ENCODE measurements at regions not wholly inside any gene's neighbourhood (a gene's known extent, or its start where the extent isn't known, plus 50 kb on each side); places are given as distances from the start of the nearest gene placed in this dataset.

DNA sequence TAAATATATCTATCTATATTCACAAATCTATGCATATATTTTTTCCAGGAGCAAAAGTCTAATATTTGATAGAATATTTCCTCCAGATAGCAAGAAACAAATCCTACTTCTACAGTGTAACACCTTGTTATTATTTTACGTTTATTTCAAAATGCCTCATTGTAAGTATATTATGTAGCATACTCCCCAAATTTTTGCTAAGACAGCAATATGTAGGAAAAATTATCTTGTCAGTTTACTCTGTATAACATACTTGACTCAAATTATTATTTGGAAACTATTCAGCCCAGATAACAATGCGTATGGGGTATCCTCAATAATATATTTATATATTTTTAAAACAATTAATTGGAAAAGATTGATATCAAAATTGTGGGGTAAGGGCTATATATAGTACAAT lies 313.2 kb downstream of the NR4A2 start:
- no peak overlapping the region for H3K23ac ChIP-seq (ENCODE audit: insufficient read length)
- no peak overlapping the region for H2BK15ac ChIP-seq (ENCODE audit: low read length)
- no peaks in the 10 kb centered on the region for H3K9me3 ChIP-seq (ENCODE audit: insufficient read depth in 2 of 2, low read depth in 1 of 2, low read length in 1 of 2)
- H3K36me3 ChIP-seq (ENCODE audit: control insufficient read depth in 2 of 4, insufficient read depth in 4 of 4, low read length in 3 of 4), result no peaks in the 10 kb centered on the region; a peak in 1 of 8 replicates
- no peak overlapping the region for H2BK12ac ChIP-seq (ENCODE audit: low read depth, low read length)
- H4K20me1 ChIP-seq (replicated peaks in 1 of 2; ENCODE audit: control insufficient read depth in 1 of 2, insufficient read depth in 2 of 2, low read length in 2 of 2), result no peaks in the 10 kb centered on the region
- ChIA-PET CTCF (ENCODE audit: partially characterized antibody) (no interaction called here), POLR2A (ENCODE audit: partially characterized antibody) (no interaction called here)
- no peaks in the 10 kb centered on the region for H3K79me1 ChIP-seq (ENCODE audit: low read depth, low read length)
- H3K14ac ChIP-seq (ENCODE audit: insufficient read length), result no peak overlapping the region
- no peak overlapping the region for H3K18ac ChIP-seq (ENCODE audit: extremely low read depth, low read length)
- DNase-seq (ENCODE audit: low read depth in 1 of 2, low spot score in 2 of 2) (no peak), FAIRE-seq (no peak)
- no peak overlapping the region for H2BK20ac ChIP-seq (ENCODE audit: low read length)
- H2BK5ac ChIP-seq (ENCODE audit: low read depth, low read length), result no peak overlapping the region
- H4K5ac ChIP-seq (ENCODE audit: insufficient read length, low read depth, low read length), result no peak overlapping the region
- H4K91ac ChIP-seq (replicated peaks; ENCODE audit: insufficient read length, low read length), result no peak overlapping the region
- no peak overlapping the region for H2BK120ac ChIP-seq (replicated peaks; ENCODE audit: low read depth, low read length)
- peaks cover 0 to 4% (median 0%) of the 10 kb centered on the region in 4 experiments; a peak in 2 of 7 replicates for H3K4me1 ChIP-seq (replicated peaks in 1 of 4; ENCODE audit: control insufficient read depth in 3 of 4, insufficient read depth in 4 of 4, low read length in 3 of 4)
- H3K4me3 ChIP-seq (ENCODE audit: extremely low read depth in 1 of 4, insufficient read depth in 2 of 4, low read depth in 3 of 4, low read length in 4 of 4), result no peak overlapping the region
- H3K27ac ChIP-seq (ENCODE audit: low read depth, low read length), result no peak overlapping the region
- no peak overlapping the region for H2AFZ ChIP-seq (ENCODE audit: low read length)
- H3K9ac ChIP-seq (replicated peaks in 1 of 4; ENCODE audit: extremely low read depth in 1 of 4, low read depth in 3 of 4, low read length in 3 of 4), result no peak overlapping the region
- H2AK5ac ChIP-seq (ENCODE audit: low read depth, low read length), result no peak overlapping the region
- no peak overlapping the region for H3K56ac ChIP-seq (replicated peaks; ENCODE audit: insufficient read length, low read depth, low read length)
- H3K4me2 ChIP-seq (ENCODE audit: insufficient read depth in 1 of 2, low read depth in 2 of 2, low read length in 2 of 2), result no peak overlapping the region
- H3K27me3 ChIP-seq (replicated peaks in 1 of 4; ENCODE audit: control insufficient read depth in 3 of 4, extremely low read depth in 1 of 4, insufficient read depth in 3 of 4, low read length in 3 of 4), result peaks cover 0 to 1% (median 0%) of the 10 kb centered on the region in 4 experiments; a peak in 1 of 7 replicates
- H3K79me2 ChIP-seq (ENCODE audit: control insufficient read depth in 1 of 2, insufficient read depth in 2 of 2, low read length in 2 of 2), result no peaks in the 10 kb centered on the region
- H3K23me2 ChIP-seq (ENCODE audit: low read depth, low read length), result no peaks in the 10 kb centered on the region
- no peak overlapping the region for H4K8ac ChIP-seq (ENCODE audit: extremely low read depth, insufficient read depth, low read length)
- WGBS, 2 experiments (ENCODE audit: extremely low coverage in 1 of 2, insufficient coverage in 1 of 2, insufficient read length in 1 of 2, insufficient replicate concordance in 2 of 2, low coverage in 1 of 2, low lambda C conversion rate in 2 of 2, missing lambda C conversion rate in 1 of 2), result 89% methylated on average over 2 of the region's 2 CpGs; no CpG with 5 or more reads in 1 of the 2 experiments
- no peak overlapping the region for H3K4ac ChIP-seq (replicated peaks; ENCODE audit: insufficient read length, low read depth, low read length)
- TF ChIP-seq TAF7 (optimal IDR thresholded peaks at IDR 0.05; ENCODE audit: borderline replicate concordance, low read depth, low read length), result no peak
- TF ChIP-seq CBX8 (IDR thresholded peaks at IDR 0.05; ENCODE audit: borderline replicate concordance, low read depth, low read length), result no peak
- no peak for TF ChIP-seq SIX5 (IDR thresholded peaks at IDR 0.05; ENCODE audit: low read depth, low read length)
- TF ChIP-seq SP1 (IDR thresholded peaks at IDR 0.05; ENCODE audit: low read depth, low read length), result no peak
- TF ChIP-seq SIRT6 (IDR thresholded peaks at IDR 0.05; ENCODE audit: low read length), result no peak
- TF ChIP-seq NANOG (IDR thresholded peaks at IDR 0.05; ENCODE audit: insufficient read depth, low read depth, low read length, poor library complexity, severe bottlenecking), result no peak
- TF ChIP-seq EZH2 (IDR thresholded peaks at IDR 0.05; ENCODE audit: low read depth, low read length, severe bottlenecking), result no peak
- no peak for TF ChIP-seq POU5F1 (IDR thresholded peaks at IDR 0.05; ENCODE audit: low read depth, low read length)
- TF ChIP-seq CHD1 (IDR thresholded peaks at IDR 0.05; ENCODE audit: low read depth, low read length), result no peak
- TF ChIP-seq BCL11A (IDR thresholded peaks at IDR 0.05; ENCODE audit: low read depth in 2 of 2, low read length in 2 of 2), result no peak
- TF ChIP-seq JUND (IDR thresholded peaks at IDR 0.05; ENCODE audit: low read length), result no peak
- TF ChIP-seq RFX5 (IDR thresholded peaks at IDR 0.05; ENCODE audit: borderline replicate concordance, low read depth, low read length), result no peak
- TF ChIP-seq, protein P1, sequence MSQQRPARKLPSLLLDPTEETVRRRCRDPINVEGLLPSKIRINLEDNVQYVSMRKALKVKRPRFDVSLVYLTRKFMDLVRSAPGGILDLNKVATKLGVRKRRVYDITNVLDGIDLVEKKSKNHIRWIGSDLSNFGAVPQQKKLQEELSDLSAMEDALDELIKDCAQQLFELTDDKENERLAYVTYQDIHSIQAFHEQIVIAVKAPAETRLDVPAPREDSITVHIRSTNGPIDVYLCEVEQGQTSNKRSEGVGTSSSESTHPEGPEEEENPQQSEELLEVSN (IDR thresholded peaks at IDR 0.05), result no peak
- TF ChIP-seq POLR2AphosphoS5 (IDR thresholded peaks at IDR 0.05; ENCODE audit: low read depth, low read length), result no peak
- no peak for TF ChIP-seq EP300 (IDR thresholded peaks at IDR 0.05; ENCODE audit: borderline replicate concordance in 1 of 2, low read depth in 2 of 2, low read length in 2 of 2)

Data from H1 (cell line).